ENCODE measurements at regions not wholly inside any gene's neighbourhood (a gene's known extent, or its start where the extent isn't known, plus 50 kb on each side); places are given as distances from the start of the nearest gene placed in this dataset.

- H3K36me3 Mint-ChIP-seq, result no peaks in the 10 kb centered on the region
- no peak for DNase-seq (ENCODE audit: low spot score)
- H4K20me1 ChIP-seq (ENCODE audit: low read depth), result no peaks in the 10 kb centered on the region
- H3K4me1 ChIP-seq, result peaks cover 27% of the 10 kb centered on the region
- H3K4me3 ChIP-seq, result no peak overlapping the region
- H3K4me2 ChIP-seq, result no peak overlapping the region
- no peaks in the 10 kb centered on the region for H3K27me3 ChIP-seq
- H3F3A ChIP-seq (ENCODE audit: low read depth), result no peaks in the 10 kb centered on the region
- TF ChIP-seq CTCF (IDR thresholded peaks at IDR 0.05) (no peak), EZH2 (IDR thresholded peaks at IDR 0.05) (no peak), EZH2phosphoT487 (IDR thresholded peaks at IDR 0.05) (no peak)
- H3K9ac ChIP-seq, result no peak overlapping the region
- H3K79me2 ChIP-seq (ENCODE audit: low read depth), result no peaks in the 10 kb centered on the region
- no peaks in the 10 kb centered on the region for H3K27me3 Mint-ChIP-seq (ENCODE audit: insufficient read depth, low read depth)
- peaks cover 20% of the 10 kb centered on the region for H3K4me1 Mint-ChIP-seq
- no peak overlapping the region for H3K4me3 Mint-ChIP-seq
- no peaks in the 10 kb centered on the region for H3K9me3 ChIP-seq (ENCODE audit: low read depth)
- H3K27ac Mint-ChIP-seq, result peak overlapping the region; percentile 44
- H3K9me3 Mint-ChIP-seq, result no peaks in the 10 kb centered on the region
- no peaks in the 10 kb centered on the region for H3K36me3 ChIP-seq
- no peak overlapping the region for H3K27ac ChIP-seq
- H2AFZ ChIP-seq (replicated peaks), result no peak overlapping the region
Measured at GRCh38 chr6:143611580-143611979, 66.2 kb upstream of the PHACTR2 start.

GRCh38 chr6:143609972-143610371 lies 67.8 kb upstream of the PHACTR2 start:
- TF ChIP-seq EZH2phosphoT487 (IDR thresholded peaks at IDR 0.05) (no peak), EZH2 (IDR thresholded peaks at IDR 0.05) (no peak), CTCF (IDR thresholded peaks at IDR 0.05) (no peak)
- H3K9me3 ChIP-seq (ENCODE audit: low read depth), result no peaks in the 10 kb centered on the region
- H3K4me2 ChIP-seq, result no peak overlapping the region
- peaks cover 20% of the 10 kb centered on the region for H3K4me1 Mint-ChIP-seq
- no peak overlapping the region for H3K27ac ChIP-seq
- H3K4me3 ChIP-seq, result no peak overlapping the region
- H3K4me3 Mint-ChIP-seq, result no peak overlapping the region
- H3K27ac Mint-ChIP-seq, result no peak overlapping the region
- H3K9me3 Mint-ChIP-seq, result no peaks in the 10 kb centered on the region
- no peaks in the 10 kb centered on the region for H4K20me1 ChIP-seq (ENCODE audit: low read depth)
- no peak overlapping the region for H2AFZ ChIP-seq (replicated peaks)
- H3K36me3 Mint-ChIP-seq, result no peaks in the 10 kb centered on the region
- no peaks in the 10 kb centered on the region for H3F3A ChIP-seq (ENCODE audit: low read depth)
- H3K9ac ChIP-seq, result no peak overlapping the region
- peaks cover 27% of the 10 kb centered on the region for H3K4me1 ChIP-seq
- H3K79me2 ChIP-seq (ENCODE audit: low read depth), result no peaks in the 10 kb centered on the region
- no peaks in the 10 kb centered on the region for H3K36me3 ChIP-seq
- H3K27me3 ChIP-seq, result no peaks in the 10 kb centered on the region
- H3K27me3 Mint-ChIP-seq (ENCODE audit: insufficient read depth, low read depth), result no peaks in the 10 kb centered on the region
- DNase-seq (ENCODE audit: low spot score), result no peak

DNA sequence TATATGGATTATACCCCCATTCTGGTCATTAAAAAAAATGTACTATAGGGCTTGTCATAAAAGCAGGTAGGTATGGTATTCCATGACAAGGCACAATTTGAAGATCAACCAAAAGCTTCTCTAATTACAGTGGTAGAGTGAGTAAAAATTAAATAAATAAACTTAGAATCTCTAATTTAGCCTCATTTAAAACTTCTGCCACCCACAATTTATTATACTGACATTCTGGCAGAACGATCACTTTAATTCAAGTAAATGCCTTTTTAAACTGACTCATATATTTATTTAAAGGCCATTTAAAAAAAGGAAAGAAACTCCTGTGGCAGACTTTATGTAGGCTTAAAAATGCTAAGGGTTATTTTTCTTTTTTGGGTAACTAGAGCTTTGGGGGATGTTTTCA lies 68.3 kb upstream of the PHACTR2 start:
- Histone ChIP-seq H2AFZ (replicated peaks) (no peak overlapping the region), H3K9ac (no peak overlapping the region), H3K9me3 (ENCODE audit: low read depth) (no peaks in the 10 kb centered on the region), H3K4me2 (no peak overlapping the region), H3F3A (ENCODE audit: low read depth) (no peaks in the 10 kb centered on the region), H3K4me3 (no peak overlapping the region), H3K27ac (no peak overlapping the region), H3K36me3 (no peaks in the 10 kb centered on the region), H4K20me1 (ENCODE audit: low read depth) (no peaks in the 10 kb centered on the region), H3K4me1 (peaks cover 27% of the 10 kb centered on the region), H3K27me3 (no peaks in the 10 kb centered on the region), H3K79me2 (ENCODE audit: low read depth) (no peaks in the 10 kb centered on the region)
- Mint-ChIP-seq H3K9me3 (no peaks in the 10 kb centered on the region), H3K4me1 (peaks cover 20% of the 10 kb centered on the region), H3K36me3 (no peaks in the 10 kb centered on the region), H3K27ac (no peak overlapping the region), H3K4me3 (no peak overlapping the region), H3K27me3 (ENCODE audit: insufficient read depth, low read depth) (no peaks in the 10 kb centered on the region)
- DNase-seq (ENCODE audit: low spot score), result no peak
- no peak for TF ChIP-seq EZH2 (IDR thresholded peaks at IDR 0.05)
- no peak for TF ChIP-seq EZH2phosphoT487 (IDR thresholded peaks at IDR 0.05)
- no peak for TF ChIP-seq CTCF (IDR thresholded peaks at IDR 0.05)
